PFSK-1 (cell line): ENCODE measurements at regions not wholly inside any gene's neighbourhood (a gene's known extent, or its start where the extent isn't known, plus 50 kb on each side); places are given as distances from the start of the nearest gene placed in this dataset.

Experiments used
- FOXP2 ChIP-seq: optimal IDR thresholded peaks from 2 replicates; pipeline ENCODE3; 2011; ENCODE audit warnings: borderline replicate concordance, control low read depth, inconsistent platforms; ENCODE audit not compliant: insufficient read depth; ENCODE audit errors: extremely low read length, extremely low read depth
- POLR2AphosphoS5 ChIP-seq: IDR thresholded peaks from 2 replicates; pipeline ENCODE4 v1.6.1; 2012; ENCODE audit warnings: low read depth, mild to moderate bottlenecking, control low read depth, low read length, moderate library complexity
- SIN3A ChIP-seq: IDR thresholded peaks from 2 replicates; pipeline ENCODE4 v1.6.1; 2012; ENCODE audit warnings: mild to moderate bottlenecking, low read length, moderate library complexity, borderline replicate concordance; ENCODE audit not compliant: insufficient read depth
- TAF1 ChIP-seq: IDR thresholded peaks from 2 replicates; pipeline ENCODE4 v1.6.1; 2012; ENCODE audit warnings: low read length, control low read depth, borderline replicate concordance; ENCODE audit not compliant: insufficient read depth
- TF ChIP-seq, protein P1 (sequence below), 2 experiments: IDR thresholded peaks; 2 replicates each; pipeline versions ENCODE4 v1.6.1 to v1.8.0; 2011 to 2012; ENCODE audit warnings: low read depth in 2 of 2, low read length in 2 of 2, control low read depth in 1 of 2, inconsistent platforms in 1 of 2, mild to moderate bottlenecking in 1 of 2, moderate library complexity in 1 of 2; ENCODE audit not compliant: insufficient read depth in 1 of 2

GRCh38 chr2:118493213-118493612 is 354.2 kb downstream of the EN1 start:
- TF ChIP-seq TAF1 (no peak), POLR2AphosphoS5 (no peak), SIN3A (no peak), FOXP2 (no peak)
- TF ChIP-seq, protein P1, sequence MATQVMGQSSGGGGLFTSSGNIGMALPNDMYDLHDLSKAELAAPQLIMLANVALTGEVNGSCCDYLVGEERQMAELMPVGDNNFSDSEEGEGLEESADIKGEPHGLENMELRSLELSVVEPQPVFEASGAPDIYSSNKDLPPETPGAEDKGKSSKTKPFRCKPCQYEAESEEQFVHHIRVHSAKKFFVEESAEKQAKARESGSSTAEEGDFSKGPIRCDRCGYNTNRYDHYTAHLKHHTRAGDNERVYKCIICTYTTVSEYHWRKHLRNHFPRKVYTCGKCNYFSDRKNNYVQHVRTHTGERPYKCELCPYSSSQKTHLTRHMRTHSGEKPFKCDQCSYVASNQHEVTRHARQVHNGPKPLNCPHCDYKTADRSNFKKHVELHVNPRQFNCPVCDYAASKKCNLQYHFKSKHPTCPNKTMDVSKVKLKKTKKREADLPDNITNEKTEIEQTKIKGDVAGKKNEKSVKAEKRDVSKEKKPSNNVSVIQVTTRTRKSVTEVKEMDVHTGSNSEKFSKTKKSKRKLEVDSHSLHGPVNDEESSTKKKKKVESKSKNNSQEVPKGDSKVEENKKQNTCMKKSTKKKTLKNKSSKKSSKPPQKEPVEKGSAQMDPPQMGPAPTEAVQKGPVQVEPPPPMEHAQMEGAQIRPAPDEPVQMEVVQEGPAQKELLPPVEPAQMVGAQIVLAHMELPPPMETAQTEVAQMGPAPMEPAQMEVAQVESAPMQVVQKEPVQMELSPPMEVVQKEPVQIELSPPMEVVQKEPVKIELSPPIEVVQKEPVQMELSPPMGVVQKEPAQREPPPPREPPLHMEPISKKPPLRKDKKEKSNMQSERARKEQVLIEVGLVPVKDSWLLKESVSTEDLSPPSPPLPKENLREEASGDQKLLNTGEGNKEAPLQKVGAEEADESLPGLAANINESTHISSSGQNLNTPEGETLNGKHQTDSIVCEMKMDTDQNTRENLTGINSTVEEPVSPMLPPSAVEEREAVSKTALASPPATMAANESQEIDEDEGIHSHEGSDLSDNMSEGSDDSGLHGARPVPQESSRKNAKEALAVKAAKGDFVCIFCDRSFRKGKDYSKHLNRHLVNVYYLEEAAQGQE (IDR thresholded peaks at IDR 0.05; ENCODE audit: insufficient read depth in 1 of 2, low read depth in 2 of 2, low read length in 2 of 2) = no peak
